GM12878 (cell line): ENCODE measurements at regions not wholly inside any gene's neighbourhood (a gene's known extent, or its start where the extent isn't known, plus 50 kb on each side); places are given as distances from the start of the nearest gene placed in this dataset.

Experiments
- ATAC-seq: fragments of 200-7000 bp; cut with Tn5 transposase; 3 replicates; pipeline ENCODE4 v1.9.1; 2020; ENCODE audit warnings: mild to moderate bottlenecking, moderate library complexity
- BruUV-seq: library from RNA; stranded (reverse); fragments of 400-500 nt; replicated peaks from 2 replicates; lab custom pipeline; 2021; lab: Mats Ljungman, UMichigan
- CTCF ChIA-PET: fragments of 300-600 bp; sonication (Branson Sonifier 250); formaldehyde crosslinking; extraction: SDS; loops from one replicate; lab custom pipeline; 2021; ENCODE audit warnings: inconsistent platforms; lab: Yijun Ruan, JAX
- POLR2A ChIA-PET: fragments of 350-600 bp; formaldehyde crosslinking; extraction: SDS; loops from one replicate; lab custom pipeline; 2021; ENCODE audit warnings: inconsistent platforms; lab: Charles Lee
- RAD21 ChIA-PET: fragments of 300-600 bp; sonication (Branson Sonifier 250); formaldehyde crosslinking; loops from one replicate; lab custom pipeline; 2023; ENCODE audit warnings: antibody characterized with exemption; ENCODE audit not compliant: unreplicated experiment; lab: Charles Lee
- SMC1A ChIA-PET: fragments of 300-600 bp; sonication (Branson Sonifier 250); formaldehyde crosslinking; loops from one replicate; lab custom pipeline; 2023; ENCODE audit not compliant: unreplicated experiment, uncharacterized antibody; lab: Charles Lee
- DNase-seq: peaks from one replicate; pipeline ENCODE4 v3.0.0-alpha.2; 2011; ENCODE audit warnings: low read depth, low spot score
- FAIRE-seq: peaks from 3 replicates; lab custom pipeline; 2011; peaks lifted over from hg19 to GRCh38; lab: Jason Lieb, UNC
- H2AFZ ChIP-seq: 2 replicates; pipeline ENCODE4 v1.6.0; 2011; ENCODE audit warnings: low read depth, low read length, control low read depth; ENCODE audit not compliant: control insufficient read depth
- H3K27ac ChIP-seq: 2 replicates; pipeline ENCODE4 v1.5.1; 2011; ENCODE audit warnings: control low read depth; ENCODE audit not compliant: control insufficient read depth, insufficient read depth
- H3K27me3 ChIP-seq, 2 experiments: replicated peaks in 1 of 2; 2 replicates each; pipeline versions ENCODE4 v1.6.0 to v1.6.1; 2011; ENCODE audit warnings: low read length in 1 of 2; ENCODE audit not compliant: control insufficient read depth in 2 of 2, insufficient read depth in 2 of 2
- H3K36me3 ChIP-seq, 2 experiments: 2 replicates each; pipeline ENCODE4 v1.5.1; 2011; ENCODE audit warnings: low read length in 1 of 2; ENCODE audit not compliant: control insufficient read depth in 2 of 2, insufficient read depth in 2 of 2
- H3K4me1 ChIP-seq: 2 replicates; pipeline ENCODE4 v1.6.1; 2011; ENCODE audit warnings: mild to moderate bottlenecking, low read length, moderate library complexity, mixed read lengths; ENCODE audit not compliant: control insufficient read depth, insufficient read depth
- H3K4me2 ChIP-seq: 2 replicates; pipeline ENCODE4 v1.6.0; 2011; ENCODE audit warnings: control low read depth; ENCODE audit not compliant: control insufficient read depth, insufficient read depth
- H3K4me3 ChIP-seq: fragments of 200-600 bp; sonication (generic); 2 replicates; pipeline ENCODE4 v1.5.1; 2016
- H3K79me2 ChIP-seq: 2 replicates; pipeline ENCODE4 v1.6.0; 2011; ENCODE audit warnings: low read length; ENCODE audit not compliant: control insufficient read depth, insufficient read depth
- H3K9ac ChIP-seq: 2 replicates; pipeline ENCODE4 v1.8.0; 2011; ENCODE audit warnings: low read length, control low read depth, mixed read lengths; ENCODE audit not compliant: control insufficient read depth, insufficient read depth
- H3K9me3 ChIP-seq: replicated peaks from 3 replicates; pipeline ENCODE4 v1.5.1; 2011; ENCODE audit warnings: mild to moderate bottlenecking, low read length; ENCODE audit not compliant: control insufficient read depth, insufficient read depth
- H4K20me1 ChIP-seq: 2 replicates; pipeline ENCODE4 v1.6.0; 2011; ENCODE audit not compliant: control insufficient read depth, insufficient read depth
- EED ChIP-seq: sonication (generic); IDR thresholded peaks from 2 replicates; pipeline ENCODE4 v1.6.1; 2016; ENCODE audit warnings: antibody characterized with exemption, low read depth
- EGR1 ChIP-seq, 2 experiments: IDR thresholded peaks; 1 replicate in 1 of 2; 2 replicates in 1 of 2; pipeline ENCODE4 v1.6.1; 2011 to 2012; ENCODE audit warnings: low read depth in 2 of 2, low read length in 2 of 2, borderline replicate concordance in 1 of 2, mild to moderate bottlenecking in 1 of 2, moderate library complexity in 1 of 2
- ELK1 ChIP-seq: IDR thresholded peaks from 2 replicates; pipeline ENCODE4 v1.6.1; 2012; ENCODE audit warnings: low read depth, low read length, improper control_type of control experiment
- ETV6 ChIP-seq, 2 experiments: fragments of 450-650 bp in 1 of 2; IDR thresholded peaks in 1 of 2; conservative IDR thresholded peaks in 1 of 2; 2 replicates each; pipeline ENCODE4 v1.6.1; 2014; ENCODE audit warnings: antibody characterized with exemption in 1 of 2, borderline replicate concordance in 1 of 2, low read depth in 1 of 2, mild to moderate bottlenecking in 1 of 2, moderate library complexity in 1 of 2
- HCFC1 ChIP-seq: fragments of 150-350 bp; IDR thresholded peaks from 2 replicates; pipeline ENCODE4 v1.6.1; 2014; ENCODE audit warnings: low read length
- IRF3 ChIP-seq: fragments of 450-650 bp; IDR thresholded peaks from 2 replicates; pipeline ENCODE4 v1.6.1; 2014; ENCODE audit warnings: mild to moderate bottlenecking
- KAT2A ChIP-seq: conservative IDR thresholded peaks from 2 replicates; pipeline ENCODE4 v1.6.1; 2011; ENCODE audit warnings: low read depth, low read length; ENCODE audit not compliant: control insufficient read depth
- NFYB ChIP-seq: IDR thresholded peaks from 2 replicates; pipeline ENCODE4 v1.6.1; 2011; ENCODE audit warnings: low read depth, mild to moderate bottlenecking, low read length, improper control_type of control experiment, moderate library complexity; ENCODE audit not compliant: insufficient read depth
- PAX5 ChIP-seq: IDR thresholded peaks from 2 replicates; pipeline ENCODE4 v1.6.1; 2011; ENCODE audit warnings: low read depth, low read length, borderline replicate concordance
- PAX8 ChIP-seq: fragments of 450-650 bp; IDR thresholded peaks from 2 replicates; pipeline ENCODE4 v1.6.1; 2017; ENCODE audit warnings: mild to moderate bottlenecking, moderate library complexity
- PBX3 ChIP-seq: IDR thresholded peaks from 2 replicates; pipeline ENCODE4 v1.6.1; 2011; ENCODE audit warnings: mild to moderate bottlenecking, low read depth, low read length, moderate library complexity; ENCODE audit not compliant: insufficient replicate concordance
- POLR2AphosphoS5 ChIP-seq: IDR thresholded peaks from 2 replicates; pipeline ENCODE4 v1.6.1; 2011; ENCODE audit warnings: mild to moderate bottlenecking, low read length, inconsistent platforms
- RAD51 ChIP-seq: fragments of 450-650 bp; IDR thresholded peaks from 2 replicates; pipeline ENCODE4 v1.6.1; 2016; ENCODE audit warnings: moderate library complexity, mild to moderate bottlenecking, inconsistent platforms
- SIX5 ChIP-seq: IDR thresholded peaks from 2 replicates; pipeline ENCODE4 v1.6.1; 2011; ENCODE audit warnings: mild to moderate bottlenecking, low read depth, low read length, moderate library complexity; ENCODE audit not compliant: severe bottlenecking
- SUPT20H ChIP-seq: IDR thresholded peaks from 2 replicates; pipeline ENCODE4 v1.6.1; 2011; ENCODE audit warnings: low read depth, mild to moderate bottlenecking, low read length, moderate library complexity, borderline replicate concordance; ENCODE audit not compliant: control insufficient read depth
- WRNIP1 ChIP-seq: IDR thresholded peaks from 2 replicates; pipeline ENCODE4 v1.6.1; 2011; ENCODE audit warnings: low read depth, low read length, improper control_type of control experiment, borderline replicate concordance
- ZNF384 ChIP-seq: IDR thresholded peaks from 2 replicates; pipeline ENCODE4 v1.6.1; 2012; ENCODE audit warnings: low read depth, mild to moderate bottlenecking, low read length, improper control_type of control experiment, borderline replicate concordance
- WGBS: methylation state at CpG from one replicate; pipeline ENCODE4 v1.1.6; 2016; ENCODE audit warnings: low lambda C conversion rate; ENCODE audit not compliant: insufficient replicate concordance, insufficient coverage; ENCODE audit errors: missing lambda C conversion rate; 5-methylcytosine and 5-hydroxymethylcytosine counted together
- in situ Hi-C: fragments of 300-500 bp; cut with MboI; formaldehyde crosslinking; loops from 9 replicates; pipeline ENCODE4 v1.14.3; 2018; ENCODE audit warnings: mixed read lengths
- intact Hi-C: fragments of 100-400 bp; cut with micrococcal nuclease; formaldehyde crosslinking; loops from one replicate; pipeline ENCODE4 v1.14.2; 2022; ENCODE audit not compliant: unreplicated experiment
- TF ChIP-seq, protein P1 (sequence below): IDR thresholded peaks from 2 replicates; pipeline ENCODE4 v1.6.1; 2012; ENCODE audit warnings: low read depth, low read length, improper control_type of control experiment

- no peak for TF ChIP-seq EGR1 (IDR thresholded peaks at IDR 0.05; ENCODE audit: borderline replicate concordance in 1 of 2, low read depth in 2 of 2, low read length in 2 of 2)
- TF ChIP-seq, protein P1, sequence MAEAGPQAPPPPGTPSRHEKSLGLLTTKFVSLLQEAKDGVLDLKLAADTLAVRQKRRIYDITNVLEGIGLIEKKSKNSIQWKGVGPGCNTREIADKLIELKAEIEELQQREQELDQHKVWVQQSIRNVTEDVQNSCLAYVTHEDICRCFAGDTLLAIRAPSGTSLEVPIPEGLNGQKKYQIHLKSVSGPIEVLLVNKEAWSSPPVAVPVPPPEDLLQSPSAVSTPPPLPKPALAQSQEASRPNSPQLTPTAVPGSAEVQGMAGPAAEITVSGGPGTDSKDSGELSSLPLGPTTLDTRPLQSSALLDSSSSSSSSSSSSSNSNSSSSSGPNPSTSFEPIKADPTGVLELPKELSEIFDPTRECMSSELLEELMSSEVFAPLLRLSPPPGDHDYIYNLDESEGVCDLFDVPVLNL: no peak
- TF ChIP-seq HCFC1: no peak
- no peak for TF ChIP-seq ELK1
- TF ChIP-seq PAX5: no peak
- TF ChIP-seq ZNF384: no peak
- TF ChIP-seq PAX8: no peak
- no peak for TF ChIP-seq EED
- no peak for TF ChIP-seq POLR2AphosphoS5
- no peak for TF ChIP-seq SUPT20H
- no peak for TF ChIP-seq IRF3
- TF ChIP-seq KAT2A: no peak
- no peak for TF ChIP-seq RAD51
- no peak for TF ChIP-seq PBX3
- TF ChIP-seq NFYB: no peak
- TF ChIP-seq SIX5: no peak
- TF ChIP-seq ETV6 (conservative IDR thresholded peaks at IDR 0.05 in 1 of 2, IDR thresholded peaks at IDR 0.05 in 1 of 2; ENCODE audit: borderline replicate concordance in 1 of 2, low read depth in 1 of 2): no peak
- no peak for TF ChIP-seq WRNIP1
- ChIA-PET RAD21 (interaction anchor here (1.4 to 5.0 kb wide), 6 partner anchors 8 to 830 kb away, joined by 5 to 92 read pairs (median 12); no protein-coding TSS in a partner anchor), SMC1A (interaction anchor here (0.8 to 7.3 kb wide), 13 partner anchors 9 to 830 kb away, joined by 3 to 104 read pairs (median 4); no protein-coding TSS in a partner anchor), POLR2A (no interaction called here), CTCF (interaction anchor here (0.6 to 8.9 kb wide), 20 partner anchors 11 to 837 kb away, joined by 3 to 169 read pairs (median 6); no protein-coding TSS in a partner anchor)
- Histone ChIP-seq H2AFZ (no peak overlapping the region), H3K27me3 (no peaks in the 10 kb centered on the region), H3K4me3 (no peak overlapping the region), H3K4me1 (no peaks in the 10 kb centered on the region), H4K20me1 (no peaks in the 10 kb centered on the region), H3K36me3 (no peaks in the 10 kb centered on the region), H3K4me2 (no peak overlapping the region), H3K9me3 (no peaks in the 10 kb centered on the region), H3K27ac (no peak overlapping the region), H3K79me2 (no peaks in the 10 kb centered on the region), H3K9ac (no peak overlapping the region)
- no TSS peak for BruUV-seq
- no peak for FAIRE-seq
- intact Hi-C loops: loop anchor here (2.0 to 5.0 kb wide), 3 partner anchors 100 to 555 kb away; no protein-coding TSS in a partner anchor
- ATAC-seq: no peak
- DNase-seq: no peak
- WGBS: 41% methylated on average over 4 of the region's 4 CpGs
- in situ Hi-C loops: no loop called here
Measured at GRCh38 chr2:147081831-147082230, 763.0 kb upstream of the ACVR2A start.
